NCI-H510A treated with DMSO at 0.1 percent for 48 hours (cell line): ENCODE measurements at regions not wholly inside any gene's neighbourhood (a gene's known extent, or its start where the extent isn't known, plus 50 kb on each side); places are given as distances from the start of the nearest gene placed in this dataset.

ENCODE experiments used
- DNase-seq: peaks from one replicate; lab custom pipeline; 2025; lab: John Stamatoyannopoulos, UW

GRCh38 chr10:61000769-61001730, 57.1 kb upstream of the RHOBTB1 start:
- DNase-seq, result no peak

- no peak for DNase-seq
Measured at GRCh38 chr10:60998932-60999331, 54.9 kb upstream of the RHOBTB1 start.

- DNase-seq, result no peak
Measured at GRCh38 chr10:60994128-60994527, 50.1 kb upstream of the RHOBTB1 start.
